NCI-H1105 (cell line): ENCODE measurements at regions not wholly inside any gene's neighbourhood (a gene's known extent, or its start where the extent isn't known, plus 50 kb on each side); places are given as distances from the start of the nearest gene placed in this dataset.
"Not testable (repeated sequence)": the region's sequence is repeated elsewhere in the genome, so short reads cannot be mapped to it uniquely, and the experiment has no call there.

Experiments used
- DNase-seq: peaks from one replicate; lab custom pipeline; 2025; lab: John Stamatoyannopoulos, UW

DNA sequence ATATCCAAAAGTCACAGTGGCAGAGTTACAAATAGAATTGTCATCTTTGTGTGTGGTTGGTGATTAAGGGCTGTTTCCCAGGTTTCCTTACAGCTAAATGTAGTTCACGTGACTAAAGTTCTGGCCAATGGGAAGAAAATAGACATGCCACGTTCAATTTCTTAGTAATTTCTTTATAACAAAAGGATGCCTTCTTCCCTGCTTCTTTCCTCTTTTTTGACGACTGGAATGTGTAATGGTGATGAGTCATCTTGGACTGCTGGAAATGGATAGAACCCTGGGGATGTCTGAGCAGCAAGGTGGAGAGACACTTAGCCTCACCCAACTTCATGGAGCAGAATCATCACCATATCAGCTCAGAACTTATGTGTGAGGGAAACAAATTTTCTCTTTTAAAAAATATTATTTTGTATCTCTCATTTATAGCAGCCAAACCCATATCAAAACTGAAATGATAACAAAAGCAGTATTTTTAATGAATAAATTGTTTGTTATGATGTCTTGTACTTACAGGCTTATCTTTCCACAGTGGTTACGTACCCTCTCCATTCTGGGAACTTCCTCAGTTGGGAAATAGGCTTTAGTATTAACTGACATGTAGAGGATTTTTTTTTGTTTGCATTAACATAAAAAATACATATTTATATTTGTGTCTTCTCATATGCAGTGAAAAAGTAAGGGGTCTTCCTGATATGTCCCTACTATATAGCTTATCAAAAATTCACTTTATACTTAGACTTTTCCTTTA lies 91.1 kb upstream of the CDH2 start:
- DNase-seq, result no peak

DNA sequence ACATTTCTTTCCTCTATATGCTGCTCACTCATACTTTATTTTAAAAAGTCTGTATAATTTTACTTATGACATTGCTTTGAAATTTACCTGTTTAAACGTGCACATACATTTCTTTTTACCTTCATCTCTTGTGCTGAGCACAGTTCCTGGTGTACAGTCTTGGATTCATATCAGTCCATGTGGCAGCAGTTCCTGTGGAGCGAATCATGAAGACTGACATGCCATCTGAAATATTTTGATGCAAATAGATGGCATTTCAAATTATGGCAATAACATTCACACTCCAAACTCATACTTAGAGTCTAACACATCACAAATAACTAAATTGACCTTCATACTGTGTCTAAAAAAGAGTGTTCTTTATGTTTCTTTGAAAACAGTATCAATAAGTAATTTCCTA lies 90.3 kb upstream of the CDH2 start:
- no peak for DNase-seq

GRCh38 chr18:28256166-28256565 lies 79.2 kb upstream of the CDH2 start:
- DNase-seq, result no peak

DNA sequence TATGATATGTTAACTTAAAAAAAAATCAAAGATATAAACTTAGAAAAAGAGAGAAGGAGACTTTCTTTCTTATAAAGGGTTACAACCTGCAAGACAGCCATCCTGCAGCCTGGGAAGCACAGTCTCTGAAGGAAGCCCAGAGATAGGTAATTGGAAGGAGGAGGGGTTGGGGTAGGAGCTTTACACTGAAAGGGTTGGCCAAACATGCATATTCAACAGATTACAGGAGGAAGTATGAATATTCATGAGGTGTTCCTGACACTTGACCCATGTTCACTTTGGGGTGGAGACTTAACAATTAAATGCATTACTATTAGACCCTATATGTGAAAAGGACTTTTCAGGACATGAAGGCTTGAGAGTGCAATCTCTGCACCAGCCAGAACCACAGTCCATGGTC lies 71.7 kb upstream of the CDH2 start:
- DNase-seq, result no peak

GRCh38 chr18:28240626-28241025 lies 63.7 kb upstream of the CDH2 start:
- DNase-seq, result not testable (repeated sequence)

- no peak for DNase-seq
These were observed 59.6 kb upstream of the CDH2 start for GRCh38 chr18:28236487-28236886.
